SIG-M5 treated with dmso at 0.1 percent for 504 hours (cell line): ENCODE measurements at regions not wholly inside any gene's neighbourhood (a gene's known extent, or its start where the extent isn't known, plus 50 kb on each side); places are given as distances from the start of the nearest gene placed in this dataset.

ENCODE experiments used
- DNase-seq: peaks from one replicate; lab custom pipeline; 2025; ENCODE audit not compliant: unreplicated experiment; lab: John Stamatoyannopoulos, UW

GRCh38 chr2:221710744-221711143, 138.6 kb upstream of the EPHA4 start:
- no peak for DNase-seq

GRCh38 chr2:221708902-221709301, 136.8 kb upstream of the EPHA4 start:
- no peak for DNase-seq

- no peak for DNase-seq
Observed at GRCh38 chr2:221705185-221705877, 133.2 kb upstream of the EPHA4 start.

GRCh38 chr2:221704442-221704841, 132.3 kb upstream of the EPHA4 start:
- no peak for DNase-seq

GRCh38 chr2:221693365-221693764, 121.3 kb upstream of the EPHA4 start:
- DNase-seq = no peak

- DNase-seq = no peak
Observed at GRCh38 chr2:221691571-221691970, 119.5 kb upstream of the EPHA4 start.

- no peak for DNase-seq
Observed at GRCh38 chr2:221689140-221689539, 117.0 kb upstream of the EPHA4 start.

- no peak for DNase-seq
Observed at GRCh38 chr2:221680548-221680947, 108.4 kb upstream of the EPHA4 start.

GRCh38 chr2:221677688-221678087, 105.6 kb upstream of the EPHA4 start:
- DNase-seq = no peak

- DNase-seq = no peak
Observed at GRCh38 chr2:221676566-221677172, 104.6 kb upstream of the EPHA4 start.

- DNase-seq = no peak
Observed at GRCh38 chr2:221675201-221675908, 103.3 kb upstream of the EPHA4 start.

- no peak for DNase-seq
Observed at GRCh38 chr2:221674446-221674845, 102.3 kb upstream of the EPHA4 start.

- DNase-seq = no peak
Observed at GRCh38 chr2:221673248-221673647, 101.1 kb upstream of the EPHA4 start.

- DNase-seq = no peak
Observed at GRCh38 chr2:221671515-221671914, 99.4 kb upstream of the EPHA4 start.

GRCh38 chr2:221662689-221663391, 90.7 kb upstream of the EPHA4 start:
- no peak for DNase-seq

- DNase-seq = no peak
Observed at GRCh38 chr2:221657806-221658205, 85.7 kb upstream of the EPHA4 start.

- DNase-seq = no peak
Observed at GRCh38 chr2:221655300-221655699, 83.2 kb upstream of the EPHA4 start.

GRCh38 chr2:221653182-221653581, 81.1 kb upstream of the EPHA4 start:
- DNase-seq = no peak

GRCh38 chr2:221649051-221649775, 77.1 kb upstream of the EPHA4 start:
- no peak for DNase-seq

GRCh38 chr2:221642447-221642846, 70.3 kb upstream of the EPHA4 start:
- no peak for DNase-seq
